NCI-H2107 (cell line): ENCODE measurements at regions not wholly inside any gene's neighbourhood (a gene's known extent, or its start where the extent isn't known, plus 50 kb on each side); places are given as distances from the start of the nearest gene placed in this dataset.

Experiments used
- DNase-seq: peaks from one replicate; lab custom pipeline; 2025; lab: John Stamatoyannopoulos, UW

- no peak for DNase-seq
Observed at GRCh38 chr11:8323161-8323935, 59.7 kb upstream of the LMO1 start.

- DNase-seq: no peak
Observed at GRCh38 chr11:8321876-8322275, 58.2 kb upstream of the LMO1 start.

DNA sequence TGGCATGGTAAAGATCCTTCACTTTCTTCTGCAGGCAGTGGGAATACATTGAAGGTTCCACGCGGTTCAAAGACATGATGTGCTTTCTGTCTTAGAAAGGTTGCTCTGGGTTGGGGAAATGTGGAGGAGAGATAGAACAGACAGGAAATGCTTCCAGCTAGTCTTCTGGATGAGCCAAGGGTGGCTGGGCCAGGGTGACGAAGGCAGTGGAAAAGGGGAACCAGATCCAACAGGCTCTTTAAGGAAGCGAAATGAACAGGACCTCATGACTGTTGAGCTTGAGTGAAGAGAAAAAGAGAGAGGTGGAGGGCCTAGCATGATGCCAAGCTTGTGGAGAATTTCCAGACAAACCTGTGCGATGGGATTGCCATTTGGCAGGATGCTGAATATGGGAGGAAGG lies 56.4 kb upstream of the LMO1 start:
- no peak for DNase-seq

- no peak for DNase-seq
Observed at GRCh38 chr11:8318536-8318935, 54.9 kb upstream of the LMO1 start.

DNA sequence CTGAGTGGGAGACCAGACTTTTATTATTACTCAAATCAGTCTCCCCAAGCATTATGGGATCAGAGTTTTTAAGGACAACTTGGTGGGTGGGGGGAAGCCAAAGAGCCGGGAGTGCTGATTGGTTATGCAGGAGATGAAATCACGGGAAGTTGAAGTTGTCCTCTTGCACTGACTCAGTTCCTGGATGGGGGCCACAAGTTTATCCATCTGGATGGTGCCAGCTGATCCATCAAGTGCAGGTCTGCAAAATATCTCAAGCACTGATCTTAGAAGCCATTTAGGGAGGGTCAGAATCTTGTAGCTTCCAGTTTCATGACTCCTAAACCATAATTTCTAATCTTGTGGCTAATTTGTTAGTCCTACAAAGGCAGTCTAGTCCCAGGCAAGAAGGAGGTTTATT lies 53.5 kb upstream of the LMO1 start:
- DNase-seq: no peak

DNA sequence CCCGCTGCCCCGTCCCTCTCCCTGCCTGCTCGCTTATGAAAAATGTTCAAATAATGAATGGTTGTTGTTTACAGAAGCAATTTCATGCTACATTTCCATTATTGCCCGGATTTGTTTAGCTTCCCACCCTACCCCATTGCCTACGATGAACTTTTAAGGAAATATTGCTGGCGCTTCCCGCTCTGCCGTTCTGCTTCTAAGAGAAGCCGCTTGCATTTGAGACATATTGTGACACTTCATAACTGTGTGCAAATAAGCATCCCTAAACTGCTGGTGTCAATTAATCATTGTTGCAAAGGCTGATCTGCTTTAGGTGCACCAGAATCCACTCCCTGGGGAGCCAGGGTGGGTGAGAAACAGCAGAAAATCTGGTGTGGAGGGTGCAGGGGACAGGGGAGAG lies 52.3 kb upstream of the LMO1 start:
- DNase-seq: no peak

DNA sequence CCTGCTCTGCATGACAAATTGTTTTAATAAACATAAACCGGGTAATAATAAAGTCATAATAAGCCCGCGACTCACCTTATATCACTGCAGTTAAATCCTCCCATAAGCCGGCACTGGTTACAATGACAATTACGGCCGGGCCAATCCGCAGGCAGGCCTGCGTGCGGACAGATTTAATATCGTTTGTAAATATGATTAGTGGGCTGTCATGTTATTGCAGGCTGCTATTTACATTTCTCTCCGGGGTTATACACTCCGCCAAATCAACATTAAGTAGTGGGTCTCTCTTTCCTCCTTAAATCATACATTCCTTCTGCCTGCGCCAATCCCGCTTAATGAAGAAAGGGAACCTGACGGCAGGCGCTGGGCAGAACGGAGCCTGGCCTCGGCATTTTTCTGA lies 51.8 kb upstream of the LMO1 start:
- DNase-seq: no peak

- DNase-seq: no peak
Observed at GRCh38 chr11:8314916-8315315, 51.2 kb upstream of the LMO1 start.

- no peak for DNase-seq
Observed at GRCh38 chr11:8313504-8314090, 49.9 kb upstream of the LMO1 start.
